Activated CD4-positive, alpha-beta T cell treated with anti-CD3 and anti-CD28 coated beads for 1 hour (primary cell): ENCODE measurements at regions not wholly inside any gene's neighbourhood (a gene's known extent, or its start where the extent isn't known, plus 50 kb on each side); places are given as distances from the start of the nearest gene placed in this dataset.
"Not testable (repeated sequence)": the region's sequence is repeated elsewhere in the genome, so short reads cannot be mapped to it uniquely, and the experiment has no call there.

Experiments
- DNase-seq: peaks from one replicate; pipeline ENCODE4 v3.0.0-alpha.2; 2020

DNA sequence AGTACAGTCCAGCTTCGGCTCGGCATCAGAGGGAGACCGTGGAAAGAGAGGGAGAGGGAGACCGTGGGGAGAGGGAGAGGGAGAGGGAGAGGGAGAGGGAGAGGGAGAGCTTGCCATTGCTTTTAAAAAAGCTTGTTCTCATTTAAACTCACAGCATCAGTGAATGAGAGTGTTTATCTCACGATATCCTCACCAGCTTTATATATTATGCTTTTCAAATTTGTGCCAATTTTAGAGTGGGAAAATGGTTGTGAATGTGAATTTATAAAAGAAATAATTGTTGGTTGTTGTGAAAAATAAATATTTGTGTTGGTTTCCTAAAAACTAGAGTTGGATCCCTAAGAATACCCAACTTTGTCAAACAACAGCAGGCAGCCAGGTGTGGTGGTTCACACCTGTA, 170.1 kb downstream of the NRN1 start:
- not testable (repeated sequence) for DNase-seq

GRCh38 chr6:5833120-5833519, 173.6 kb downstream of the NRN1 start:
- no peak for DNase-seq

DNA sequence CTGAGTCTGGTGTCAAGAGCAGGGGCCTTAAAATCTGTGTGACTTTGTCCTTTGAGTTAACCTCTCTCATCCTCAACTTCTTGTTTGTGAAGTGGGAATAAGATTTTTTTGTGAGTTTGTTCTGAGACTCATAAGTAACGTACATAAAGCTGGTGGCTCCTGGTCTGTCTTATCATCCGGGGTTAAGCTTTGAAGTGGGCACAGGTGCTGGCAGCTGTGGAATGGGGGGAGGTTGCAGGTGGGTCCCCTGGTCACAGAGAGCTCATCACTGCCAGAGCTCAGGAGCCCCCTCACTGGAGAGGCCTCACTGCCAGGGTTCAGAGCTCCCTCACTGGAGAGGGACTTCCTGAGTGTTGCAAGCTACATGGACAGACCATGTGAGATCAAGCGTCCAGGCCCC, 174.1 kb downstream of the NRN1 start:
- no peak for DNase-seq

DNA sequence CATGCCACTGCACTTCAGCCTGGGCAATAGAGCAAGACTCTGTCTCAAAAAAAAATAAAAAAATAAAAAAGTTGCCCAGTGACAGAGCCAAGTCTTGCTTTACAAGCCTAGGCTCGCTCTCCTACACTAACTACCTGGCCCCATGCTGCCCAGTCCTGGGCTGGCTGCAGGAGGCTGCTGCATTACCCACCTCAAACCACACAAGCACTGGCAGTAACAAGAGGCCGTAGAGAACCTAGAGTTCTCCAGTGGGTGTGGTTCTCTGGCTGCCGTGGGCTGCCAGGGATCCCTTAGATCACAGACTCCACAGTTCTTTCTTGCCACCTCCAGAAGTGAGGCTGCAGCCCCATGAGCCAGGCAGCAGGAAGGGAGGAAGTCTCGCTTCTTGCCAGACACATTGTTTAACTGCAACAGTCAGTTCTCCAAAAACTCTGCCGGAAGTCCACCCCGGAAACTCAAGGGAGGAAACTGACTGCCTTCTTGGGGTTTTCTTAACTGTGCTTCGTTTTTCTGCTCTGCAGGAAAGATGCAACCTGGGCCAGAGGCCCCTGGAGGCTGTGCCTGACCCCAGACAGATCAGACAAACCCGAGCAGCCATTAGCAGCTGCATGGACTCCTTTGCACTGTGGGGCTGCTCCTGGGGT, 175.4 kb downstream of the NRN1 start:
- peak; percentile 19 for DNase-seq

- no peak for DNase-seq
Observed at GRCh38 chr6:5828296-5828695, 178.4 kb downstream of the NRN1 start.

DNA sequence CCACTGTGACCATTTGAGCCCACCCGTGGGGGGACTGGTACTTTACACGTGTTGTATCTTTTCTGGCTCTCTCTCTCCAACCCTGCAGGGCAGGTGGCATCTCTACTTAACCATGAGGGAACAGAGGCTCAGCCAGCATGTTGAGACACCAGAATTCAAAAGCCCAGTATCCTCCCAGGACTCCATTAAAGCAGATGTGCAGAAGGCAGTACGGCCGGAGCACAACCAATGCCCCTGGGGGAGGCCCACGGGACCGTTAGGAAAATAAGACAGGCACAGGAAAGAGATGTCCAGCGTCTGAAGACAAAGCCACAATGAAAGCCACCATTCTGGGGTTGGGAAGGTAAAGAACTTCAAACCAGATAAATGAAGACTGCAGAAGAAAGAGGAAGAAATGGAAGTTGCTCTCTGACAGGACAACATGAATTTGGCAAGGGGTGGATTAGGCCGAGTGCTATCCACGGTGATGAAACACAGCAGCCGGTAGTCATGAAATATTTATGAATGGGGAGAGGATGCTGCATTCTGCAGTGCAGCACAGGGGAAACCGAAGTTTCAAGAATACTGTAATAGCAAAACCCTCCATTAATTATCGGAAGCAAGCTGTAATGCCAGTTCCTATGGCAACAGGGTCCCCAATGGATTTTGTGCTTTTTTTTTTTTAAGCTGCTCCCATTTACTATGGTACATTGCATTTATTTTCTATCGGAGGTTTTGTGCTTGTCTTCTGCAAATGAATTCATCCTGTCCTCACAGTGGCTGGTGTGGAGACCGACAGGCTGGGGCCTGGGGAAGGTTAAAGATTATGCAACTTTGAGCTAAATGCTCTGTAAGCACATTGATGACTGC, 179.4 kb downstream of the NRN1 start:
- DNase-seq: no peak

GRCh38 chr6:5824382-5824983, 182.2 kb downstream of the NRN1 start:
- DNase-seq: not testable (repeated sequence)
